ENCODE measurements at regions not wholly inside any gene's neighbourhood (a gene's known extent, or its start where the extent isn't known, plus 50 kb on each side); places are given as distances from the start of the nearest gene placed in this dataset.

GRCh38 chr17:12438813-12439586 is 226.7 kb upstream of the MYOCD start:
- no peak for DNase-seq (ENCODE audit: low spot score)

GRCh38 chr17:12445331-12445730 is 220.4 kb upstream of the MYOCD start:
- no peak for DNase-seq (ENCODE audit: low spot score)

GRCh38 chr17:12457493-12457892 is 208.2 kb upstream of the MYOCD start:
- DNase-seq (ENCODE audit: low spot score), result no peak

- no peak for DNase-seq (ENCODE audit: low spot score)
Observed at GRCh38 chr17:12459736-12460135, 206.0 kb upstream of the MYOCD start.

- no peak for DNase-seq (ENCODE audit: low spot score)
Observed at GRCh38 chr17:12463102-12463501, 202.6 kb upstream of the MYOCD start.

GRCh38 chr17:12472252-12473173 is 193.2 kb upstream of the MYOCD start:
- no peak for DNase-seq (ENCODE audit: low spot score)

GRCh38 chr17:12478311-12478710 is 187.4 kb upstream of the MYOCD start:
- no peak for DNase-seq (ENCODE audit: low spot score)

GRCh38 chr17:12485361-12485906 is 180.3 kb upstream of the MYOCD start:
- no peak for DNase-seq (ENCODE audit: low spot score)

- DNase-seq (ENCODE audit: low spot score), result no peak
Observed at GRCh38 chr17:12489325-12489724, 176.4 kb upstream of the MYOCD start.

GRCh38 chr17:12492450-12492849 is 173.2 kb upstream of the MYOCD start:
- no peak for DNase-seq (ENCODE audit: low spot score)

GRCh38 chr17:12505866-12506265 is 159.8 kb upstream of the MYOCD start:
- no peak for DNase-seq (ENCODE audit: low spot score)

- no peak for DNase-seq (ENCODE audit: low spot score)
Observed at GRCh38 chr17:12507026-12507595, 158.6 kb upstream of the MYOCD start.

GRCh38 chr17:12509801-12510200 is 155.9 kb upstream of the MYOCD start:
- DNase-seq (ENCODE audit: low spot score), result no peak

GRCh38 chr17:12510535-12510934 is 155.2 kb upstream of the MYOCD start:
- DNase-seq (ENCODE audit: low spot score), result no peak

GRCh38 chr17:12512694-12513355 is 152.9 kb upstream of the MYOCD start:
- no peak for DNase-seq (ENCODE audit: low spot score)

GRCh38 chr17:12514596-12514995 is 151.1 kb upstream of the MYOCD start:
- no peak for DNase-seq (ENCODE audit: low spot score)

GRCh38 chr17:12519956-12520594 is 145.6 kb upstream of the MYOCD start:
- DNase-seq (ENCODE audit: low spot score), result no peak

- DNase-seq (ENCODE audit: low spot score), result no peak
Observed at GRCh38 chr17:12521416-12521815, 144.3 kb upstream of the MYOCD start.

GRCh38 chr17:12522336-12522735 is 143.4 kb upstream of the MYOCD start:
- DNase-seq (ENCODE audit: low spot score), result no peak

- DNase-seq (ENCODE audit: low spot score), result no peak
Observed at GRCh38 chr17:12522743-12523183, 142.9 kb upstream of the MYOCD start.

GRCh38 chr17:12523244-12523643 is 142.4 kb upstream of the MYOCD start:
- DNase-seq (ENCODE audit: low spot score), result no peak

Data from cerebellar cortex (tissue), 1 donor.